ENCODE measurements at regions not wholly inside any gene's neighbourhood (a gene's known extent, or its start where the extent isn't known, plus 50 kb on each side); places are given as distances from the start of the nearest gene placed in this dataset.

GRCh38 chr4:103405415-103405814, 207.3 kb upstream of the CENPE start:
- Histone ChIP-seq H3K9me3 (ENCODE audit: low read depth) (no peaks in the 10 kb centered on the region), H3K79me2 (no peaks in the 10 kb centered on the region), H3K4me3 (no peak overlapping the region), H3K27ac (no peak overlapping the region), H2AFZ (no peak overlapping the region), H3K36me3 (replicated peaks; ENCODE audit: insufficient read depth, low read depth) (no peaks in the 10 kb centered on the region), H4K20me1 (ENCODE audit: insufficient read depth, poor library complexity, severe bottlenecking) (no peaks in the 10 kb centered on the region), H3K4me1 (ENCODE audit: insufficient read depth) (no peaks in the 10 kb centered on the region), H3K27me3 (no peaks in the 10 kb centered on the region), H3K4me2 (no peak overlapping the region), H3K9me2 (replicated peaks; ENCODE audit: insufficient read depth) (no peaks in the 10 kb centered on the region)
- no peak for TF ChIP-seq EZH2 (IDR thresholded peaks at IDR 0.05; ENCODE audit: borderline replicate concordance)
- no peak for TF ChIP-seq CTCF (IDR thresholded peaks at IDR 0.05; ENCODE audit: poor library complexity)
- TF ChIP-seq EZH2phosphoT487 (IDR thresholded peaks at IDR 0.05; ENCODE audit: low read depth, severe bottlenecking, unreplicated experiment): no peak
- DNase-seq (ENCODE audit: low spot score): no peak

GRCh38 chr4:103403619-103404018, 205.5 kb upstream of the CENPE start:
- no peak overlapping the region for H2AFZ ChIP-seq
- H3K27me3 ChIP-seq: no peaks in the 10 kb centered on the region
- H3K79me2 ChIP-seq: no peaks in the 10 kb centered on the region
- TF ChIP-seq EZH2phosphoT487 (IDR thresholded peaks at IDR 0.05; ENCODE audit: low read depth, severe bottlenecking, unreplicated experiment): no peak
- no peak for TF ChIP-seq EZH2 (IDR thresholded peaks at IDR 0.05; ENCODE audit: borderline replicate concordance)
- TF ChIP-seq CTCF (IDR thresholded peaks at IDR 0.05; ENCODE audit: poor library complexity): no peak
- DNase-seq (ENCODE audit: low spot score): no peak
- H3K4me1 ChIP-seq (ENCODE audit: insufficient read depth): no peaks in the 10 kb centered on the region
- H3K36me3 ChIP-seq (replicated peaks; ENCODE audit: insufficient read depth, low read depth): no peaks in the 10 kb centered on the region
- no peak overlapping the region for H3K4me3 ChIP-seq
- 80% methylated on average over 2 of the region's 2 CpGs for WGBS (ENCODE audit: low lambda C conversion rate, missing lambda C conversion rate)
- no peaks in the 10 kb centered on the region for H3K9me3 ChIP-seq (ENCODE audit: low read depth)
- H3K4me2 ChIP-seq: no peak overlapping the region
- no peak overlapping the region for H3K27ac ChIP-seq
- no peaks in the 10 kb centered on the region for H3K9me2 ChIP-seq (replicated peaks; ENCODE audit: insufficient read depth)
- H4K20me1 ChIP-seq (ENCODE audit: insufficient read depth, poor library complexity, severe bottlenecking): no peaks in the 10 kb centered on the region

GRCh38 chr4:103402198-103402597, 204.1 kb upstream of the CENPE start:
- WGBS (ENCODE audit: low lambda C conversion rate, missing lambda C conversion rate): 87% methylated on average over 2 of the region's 2 CpGs
- no peak for TF ChIP-seq EZH2phosphoT487 (IDR thresholded peaks at IDR 0.05; ENCODE audit: low read depth, severe bottlenecking, unreplicated experiment)

GRCh38 chr4:103400405-103400804, 202.3 kb upstream of the CENPE start:
- TF ChIP-seq EZH2 (IDR thresholded peaks at IDR 0.05; ENCODE audit: borderline replicate concordance): no peak
- no peak for TF ChIP-seq EZH2phosphoT487 (IDR thresholded peaks at IDR 0.05; ENCODE audit: low read depth, severe bottlenecking, unreplicated experiment)
- no peak for TF ChIP-seq CTCF (IDR thresholded peaks at IDR 0.05; ENCODE audit: poor library complexity)

More at GRCh38 chr4:103402198-103402597, 204.1 kb upstream of the CENPE start:
- Histone ChIP-seq H3K27ac (no peak overlapping the region), H3K4me3 (no peak overlapping the region), H2AFZ (no peak overlapping the region), H3K9me3 (ENCODE audit: low read depth) (no peaks in the 10 kb centered on the region), H4K20me1 (ENCODE audit: insufficient read depth, poor library complexity, severe bottlenecking) (no peaks in the 10 kb centered on the region), H3K9me2 (replicated peaks; ENCODE audit: insufficient read depth) (no peaks in the 10 kb centered on the region), H3K36me3 (replicated peaks; ENCODE audit: insufficient read depth, low read depth) (no peaks in the 10 kb centered on the region), H3K4me1 (ENCODE audit: insufficient read depth) (no peaks in the 10 kb centered on the region), H3K79me2 (no peaks in the 10 kb centered on the region), H3K27me3 (no peaks in the 10 kb centered on the region), H3K4me2 (no peak overlapping the region)
- no peak for DNase-seq (ENCODE audit: low spot score)

More at GRCh38 chr4:103400405-103400804, 202.3 kb upstream of the CENPE start:
- Histone ChIP-seq H3K4me1 (ENCODE audit: insufficient read depth) (no peaks in the 10 kb centered on the region), H3K4me2 (no peak overlapping the region), H3K27ac (no peak overlapping the region), H3K36me3 (replicated peaks; ENCODE audit: insufficient read depth, low read depth) (no peaks in the 10 kb centered on the region), H4K20me1 (ENCODE audit: insufficient read depth, poor library complexity, severe bottlenecking) (no peaks in the 10 kb centered on the region), H3K4me3 (no peak overlapping the region), H3K79me2 (no peaks in the 10 kb centered on the region), H2AFZ (no peak overlapping the region), H3K9me2 (replicated peaks; ENCODE audit: insufficient read depth) (no peaks in the 10 kb centered on the region), H3K9me3 (ENCODE audit: low read depth) (no peaks in the 10 kb centered on the region), H3K27me3 (no peaks in the 10 kb centered on the region)
- DNase-seq (ENCODE audit: low spot score): peak; percentile 61
- 53% methylated on average over 1 of the region's 1 CpG for WGBS (ENCODE audit: low lambda C conversion rate, missing lambda C conversion rate)
